HCT116 (cell line): ENCODE measurements at regions not wholly inside any gene's neighbourhood (a gene's known extent, or its start where the extent isn't known, plus 50 kb on each side); places are given as distances from the start of the nearest gene placed in this dataset.

Source experiments
- EGR1 ChIP-seq: IDR thresholded peaks from 2 replicates; pipeline ENCODE4 v1.6.1; 2012; ENCODE audit warnings: low read depth
- EZH2 ChIP-seq: fragments of 200-600 bp; sonication (generic); IDR thresholded peaks from 2 replicates; pipeline ENCODE4 v1.6.1; 2017; ENCODE audit warnings: antibody characterized with exemption, mixed run types
- JUND ChIP-seq: IDR thresholded peaks from 2 replicates; pipeline ENCODE4 v1.6.1; 2012
- POLR2A ChIP-seq: IDR thresholded peaks from 2 replicates; pipeline ENCODE4 v1.7.0; 2011; ENCODE audit warnings: borderline replicate concordance; ENCODE audit not compliant: insufficient read depth, insufficient read length; ENCODE audit errors: extremely low read depth
- POLR2AphosphoS5 ChIP-seq: IDR thresholded peaks from 2 replicates; pipeline ENCODE4 v1.6.1; 2011; ENCODE audit warnings: mild to moderate bottlenecking, low read depth, low read length, moderate library complexity
- RAD21 ChIP-seq: IDR thresholded peaks from 2 replicates; pipeline ENCODE4 v1.6.1; 2012; ENCODE audit warnings: low read depth, mild to moderate bottlenecking
- SIN3A ChIP-seq: IDR thresholded peaks from 2 replicates; pipeline ENCODE4 v1.6.1; 2012; ENCODE audit warnings: low read depth
- SP1 ChIP-seq: IDR thresholded peaks from 2 replicates; pipeline ENCODE4 v1.6.1; 2012; ENCODE audit warnings: low read depth
- SRF ChIP-seq: IDR thresholded peaks from 2 replicates; pipeline ENCODE4 v1.6.1; 2012; ENCODE audit warnings: low read depth
- ZNF274 ChIP-seq: fragments of 200-500 bp; sonication (Bioruptor generic); IDR thresholded peaks from 2 replicates; pipeline ENCODE4 v1.6.1; 2014; ENCODE audit warnings: mild to moderate bottlenecking, low read depth, low read length, inconsistent platforms
- TF ChIP-seq, protein P1 (sequence below), 3 experiments: fragments of 200-600 bp in 1 of 3; sonication (generic) in 1 of 3; IDR thresholded peaks in 2 of 3; conservative IDR thresholded peaks in 1 of 3; 2 replicates each; pipeline ENCODE4 v1.5.1; 2012 to 2017; ENCODE audit warnings: low read depth in 2 of 3, low read length in 2 of 3, antibody characterized with exemption in 1 of 3, borderline replicate concordance in 1 of 3, control low read depth in 1 of 3, mild to moderate bottlenecking in 1 of 3, mixed read lengths in 1 of 3, mixed run types in 1 of 3, moderate library complexity in 1 of 3; ENCODE audit not compliant: insufficient read depth in 1 of 3
- TF ChIP-seq, protein P2 (sequence below): IDR thresholded peaks from 2 replicates; pipeline ENCODE4 v1.6.1; 2012; ENCODE audit warnings: low read depth
- TF ChIP-seq, protein P3 (sequence below): IDR thresholded peaks from 2 replicates; pipeline ENCODE4 v1.6.1; 2012

DNA sequence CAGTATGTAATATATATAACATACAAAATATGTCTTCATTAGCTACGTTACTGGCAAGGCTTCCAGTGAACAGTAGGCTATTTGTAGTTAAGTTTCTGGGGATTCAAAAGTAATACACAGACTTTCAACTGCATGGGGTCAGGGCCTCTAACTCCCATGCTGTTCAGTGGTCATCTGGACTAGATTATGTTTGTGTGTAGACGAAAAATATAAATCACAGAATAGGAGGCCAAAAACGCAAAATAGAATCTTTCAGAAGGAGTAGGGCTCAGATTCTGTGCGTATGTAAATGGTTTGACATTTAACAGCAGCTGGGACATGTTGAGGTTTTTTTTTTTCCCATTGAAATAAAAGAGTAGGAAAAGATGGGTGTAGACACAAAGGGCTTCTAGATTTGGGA is 1048.7 kb upstream of the WWC1 start:
- TF ChIP-seq SP1 (no peak), RAD21 (no peak), POLR2AphosphoS5 (no peak), JUND (no peak), EZH2 (no peak), SRF (no peak), POLR2A (no peak), SIN3A (no peak), EGR1 (no peak), ZNF274 (no peak)
- TF ChIP-seq, protein P1, sequence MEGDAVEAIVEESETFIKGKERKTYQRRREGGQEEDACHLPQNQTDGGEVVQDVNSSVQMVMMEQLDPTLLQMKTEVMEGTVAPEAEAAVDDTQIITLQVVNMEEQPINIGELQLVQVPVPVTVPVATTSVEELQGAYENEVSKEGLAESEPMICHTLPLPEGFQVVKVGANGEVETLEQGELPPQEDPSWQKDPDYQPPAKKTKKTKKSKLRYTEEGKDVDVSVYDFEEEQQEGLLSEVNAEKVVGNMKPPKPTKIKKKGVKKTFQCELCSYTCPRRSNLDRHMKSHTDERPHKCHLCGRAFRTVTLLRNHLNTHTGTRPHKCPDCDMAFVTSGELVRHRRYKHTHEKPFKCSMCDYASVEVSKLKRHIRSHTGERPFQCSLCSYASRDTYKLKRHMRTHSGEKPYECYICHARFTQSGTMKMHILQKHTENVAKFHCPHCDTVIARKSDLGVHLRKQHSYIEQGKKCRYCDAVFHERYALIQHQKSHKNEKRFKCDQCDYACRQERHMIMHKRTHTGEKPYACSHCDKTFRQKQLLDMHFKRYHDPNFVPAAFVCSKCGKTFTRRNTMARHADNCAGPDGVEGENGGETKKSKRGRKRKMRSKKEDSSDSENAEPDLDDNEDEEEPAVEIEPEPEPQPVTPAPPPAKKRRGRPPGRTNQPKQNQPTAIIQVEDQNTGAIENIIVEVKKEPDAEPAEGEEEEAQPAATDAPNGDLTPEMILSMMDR (IDR thresholded peaks at IDR 0.05 in 2 of 3, conservative IDR thresholded peaks at IDR 0.05 in 1 of 3; ENCODE audit: borderline replicate concordance in 1 of 3, insufficient read depth in 1 of 3, low read depth in 2 of 3, low read length in 2 of 3) = no peak
- TF ChIP-seq, protein P2, sequence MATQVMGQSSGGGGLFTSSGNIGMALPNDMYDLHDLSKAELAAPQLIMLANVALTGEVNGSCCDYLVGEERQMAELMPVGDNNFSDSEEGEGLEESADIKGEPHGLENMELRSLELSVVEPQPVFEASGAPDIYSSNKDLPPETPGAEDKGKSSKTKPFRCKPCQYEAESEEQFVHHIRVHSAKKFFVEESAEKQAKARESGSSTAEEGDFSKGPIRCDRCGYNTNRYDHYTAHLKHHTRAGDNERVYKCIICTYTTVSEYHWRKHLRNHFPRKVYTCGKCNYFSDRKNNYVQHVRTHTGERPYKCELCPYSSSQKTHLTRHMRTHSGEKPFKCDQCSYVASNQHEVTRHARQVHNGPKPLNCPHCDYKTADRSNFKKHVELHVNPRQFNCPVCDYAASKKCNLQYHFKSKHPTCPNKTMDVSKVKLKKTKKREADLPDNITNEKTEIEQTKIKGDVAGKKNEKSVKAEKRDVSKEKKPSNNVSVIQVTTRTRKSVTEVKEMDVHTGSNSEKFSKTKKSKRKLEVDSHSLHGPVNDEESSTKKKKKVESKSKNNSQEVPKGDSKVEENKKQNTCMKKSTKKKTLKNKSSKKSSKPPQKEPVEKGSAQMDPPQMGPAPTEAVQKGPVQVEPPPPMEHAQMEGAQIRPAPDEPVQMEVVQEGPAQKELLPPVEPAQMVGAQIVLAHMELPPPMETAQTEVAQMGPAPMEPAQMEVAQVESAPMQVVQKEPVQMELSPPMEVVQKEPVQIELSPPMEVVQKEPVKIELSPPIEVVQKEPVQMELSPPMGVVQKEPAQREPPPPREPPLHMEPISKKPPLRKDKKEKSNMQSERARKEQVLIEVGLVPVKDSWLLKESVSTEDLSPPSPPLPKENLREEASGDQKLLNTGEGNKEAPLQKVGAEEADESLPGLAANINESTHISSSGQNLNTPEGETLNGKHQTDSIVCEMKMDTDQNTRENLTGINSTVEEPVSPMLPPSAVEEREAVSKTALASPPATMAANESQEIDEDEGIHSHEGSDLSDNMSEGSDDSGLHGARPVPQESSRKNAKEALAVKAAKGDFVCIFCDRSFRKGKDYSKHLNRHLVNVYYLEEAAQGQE = no peak
- TF ChIP-seq, protein P3, sequence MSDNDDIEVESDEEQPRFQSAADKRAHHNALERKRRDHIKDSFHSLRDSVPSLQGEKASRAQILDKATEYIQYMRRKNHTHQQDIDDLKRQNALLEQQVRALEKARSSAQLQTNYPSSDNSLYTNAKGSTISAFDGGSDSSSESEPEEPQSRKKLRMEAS = no peak
